Effector CD8-positive, alpha-beta T cell (primary cell): ENCODE measurements at regions not wholly inside any gene's neighbourhood (a gene's known extent, or its start where the extent isn't known, plus 50 kb on each side); places are given as distances from the start of the nearest gene placed in this dataset.

Experiments
- DNase-seq: peaks from one replicate; lab custom pipeline; 2025; lab: John Stamatoyannopoulos, UW

DNA sequence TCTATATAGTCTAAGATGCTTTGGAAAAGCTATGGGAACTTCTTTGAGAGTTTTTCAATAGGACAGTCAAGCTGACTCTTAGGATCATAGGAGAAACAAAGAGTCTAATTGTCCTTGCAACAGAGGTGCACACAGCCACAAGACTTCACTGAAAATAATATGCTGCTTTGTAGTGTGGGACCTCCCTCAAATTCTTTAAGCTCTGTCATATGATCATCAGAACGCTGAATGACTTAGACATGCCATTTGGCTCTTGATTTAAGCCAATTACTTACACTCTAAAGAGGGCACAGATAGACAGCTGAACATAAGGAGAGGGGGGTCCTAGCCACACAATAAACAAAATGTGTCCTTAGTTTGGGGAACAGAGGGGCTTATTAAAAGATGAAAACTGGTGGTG is 818.7 kb upstream of the GJE1 start:
- no peak for DNase-seq

DNA sequence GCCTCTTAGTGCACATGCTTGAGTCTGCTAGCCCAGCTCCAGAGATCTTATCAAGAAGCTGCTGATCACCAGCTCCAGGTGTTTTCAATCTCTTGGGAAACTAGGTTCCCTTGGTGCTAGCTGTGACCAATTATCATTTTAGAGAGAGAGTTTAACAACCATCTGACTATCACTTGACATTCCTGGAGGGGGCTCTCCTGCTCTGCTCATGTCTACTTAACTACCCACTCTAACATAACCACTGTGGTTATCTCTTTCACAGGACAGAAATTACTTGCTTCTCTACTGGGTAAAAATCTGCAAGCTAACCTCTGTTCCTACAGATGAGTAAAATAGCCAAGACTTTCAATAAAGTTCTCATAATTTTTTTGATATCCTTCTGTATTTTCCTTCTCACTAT is 823.4 kb upstream of the GJE1 start:
- DNase-seq: no peak

DNA sequence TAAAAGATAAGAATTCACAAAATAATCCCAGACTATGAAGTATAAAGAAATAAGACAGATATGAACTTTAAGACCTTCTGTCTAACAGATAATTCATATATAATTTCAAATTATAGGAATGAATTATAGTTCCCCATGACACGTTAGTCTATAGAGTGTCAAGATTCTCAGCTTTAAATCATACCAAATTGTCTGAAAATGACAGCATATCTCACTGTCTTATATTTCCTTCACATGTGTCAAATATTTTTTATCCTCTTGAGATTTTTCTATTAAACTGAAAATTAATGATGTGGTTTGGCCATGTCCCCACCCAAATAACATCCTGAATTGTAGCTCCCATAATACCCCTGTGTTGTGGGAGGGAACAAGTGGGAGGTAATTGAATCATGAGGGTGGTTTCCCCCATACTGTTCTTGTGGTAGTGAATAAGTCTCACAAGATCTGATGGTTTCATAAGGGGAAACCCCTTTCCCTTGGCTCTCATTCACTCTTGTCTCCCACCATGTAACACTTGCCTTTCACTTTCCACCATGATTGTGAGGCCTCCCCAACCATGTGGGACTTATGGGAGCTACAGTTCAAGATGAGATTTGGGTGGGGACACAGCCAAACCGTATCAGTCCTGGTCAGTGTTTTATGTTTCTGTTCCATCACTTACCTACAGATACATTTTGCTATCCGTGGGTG is 825.3 kb upstream of the GJE1 start:
- DNase-seq: no peak

- DNase-seq: no peak
Observed at GRCh38 chr6:141303907-141304306, 828.8 kb upstream of the GJE1 start.

DNA sequence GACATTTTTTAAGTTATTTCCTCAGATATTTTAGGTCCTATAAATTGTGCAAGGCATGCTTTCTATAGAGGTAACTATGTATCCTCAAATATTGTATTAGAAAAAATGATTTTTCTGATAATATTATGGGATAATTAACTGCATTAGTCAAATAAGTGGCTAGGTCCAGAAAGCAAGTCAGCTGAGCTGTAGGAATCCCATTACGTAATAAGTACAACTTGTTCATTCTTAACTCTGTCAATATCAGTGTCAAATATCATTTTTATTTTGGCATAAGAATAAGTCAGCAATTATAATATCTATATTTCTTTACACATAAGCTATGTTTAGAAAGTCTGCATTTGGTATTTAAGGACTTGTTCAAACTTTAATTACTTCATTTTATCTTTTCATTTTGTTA is 830.9 kb upstream of the GJE1 start:
- DNase-seq: no peak

GRCh38 chr6:141290941-141291721 is 841.6 kb upstream of the GJE1 start:
- no peak for DNase-seq

- DNase-seq: no peak
Observed at GRCh38 chr6:141288947-141289346, 843.8 kb upstream of the GJE1 start.

DNA sequence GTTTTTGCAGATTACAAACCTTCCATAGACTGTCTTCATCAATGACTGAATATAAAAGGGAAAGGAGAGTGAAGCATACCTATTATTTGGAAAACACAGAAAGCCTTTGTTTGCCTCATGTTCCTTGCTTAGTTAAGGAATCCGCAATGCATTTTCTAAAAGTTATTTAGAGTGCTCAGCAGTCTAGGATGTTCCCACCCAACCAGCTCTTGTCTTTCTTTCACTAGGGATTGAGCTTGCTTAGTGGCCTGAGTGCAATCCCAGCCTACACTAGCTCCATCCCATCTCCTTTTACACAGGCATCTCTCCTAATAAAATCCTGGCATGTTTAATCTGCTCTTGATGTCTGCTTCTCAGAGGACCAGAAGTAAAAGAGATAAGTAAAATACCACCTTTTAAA is 850.5 kb upstream of the GJE1 start:
- DNase-seq: no peak

GRCh38 chr6:141269684-141270083 is 863.0 kb upstream of the GJE1 start:
- DNase-seq: no peak

- no peak for DNase-seq
Observed at GRCh38 chr6:141267420-141267819, 865.3 kb upstream of the GJE1 start.

DNA sequence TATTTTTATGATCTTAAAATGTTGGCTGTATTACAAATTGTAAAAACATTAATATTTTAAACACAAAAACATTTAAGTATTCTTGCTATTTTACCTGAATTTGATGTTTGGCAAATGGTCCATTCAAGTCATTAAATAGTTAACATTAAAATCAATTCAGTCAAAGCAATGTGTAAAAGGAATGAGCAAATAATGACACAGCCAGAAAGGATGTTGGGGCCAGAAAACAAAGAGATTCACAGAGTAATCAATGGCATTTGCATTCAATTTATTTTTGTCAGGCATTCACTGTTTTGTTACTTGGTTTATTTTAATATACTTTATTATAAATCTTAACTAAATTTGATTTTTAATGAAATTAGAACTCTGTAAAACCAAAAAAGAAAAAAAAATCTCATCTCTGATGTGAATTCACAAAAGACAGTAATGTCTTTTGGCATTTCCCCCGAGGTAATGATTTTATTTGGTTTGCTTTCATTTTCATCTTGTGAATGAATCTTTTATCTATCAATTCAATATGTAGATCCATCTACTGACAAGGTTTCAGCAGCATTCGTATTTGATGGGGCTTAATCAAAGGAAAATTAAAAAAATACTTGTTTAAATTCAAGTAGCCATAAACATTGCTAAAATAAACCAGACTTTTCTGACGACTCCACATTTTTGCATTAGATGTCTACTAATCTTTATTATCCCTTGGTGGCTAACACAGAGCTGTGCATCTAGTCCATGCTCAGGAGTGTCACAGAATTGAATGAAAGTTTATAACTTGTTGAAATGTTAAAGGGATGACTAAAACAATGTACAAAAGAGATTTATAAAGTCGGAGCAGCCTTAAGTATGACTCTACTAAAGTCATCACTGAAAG is 866.7 kb upstream of the GJE1 start:
- no peak for DNase-seq

GRCh38 chr6:141264101-141264500 is 868.6 kb upstream of the GJE1 start:
- no peak for DNase-seq

DNA sequence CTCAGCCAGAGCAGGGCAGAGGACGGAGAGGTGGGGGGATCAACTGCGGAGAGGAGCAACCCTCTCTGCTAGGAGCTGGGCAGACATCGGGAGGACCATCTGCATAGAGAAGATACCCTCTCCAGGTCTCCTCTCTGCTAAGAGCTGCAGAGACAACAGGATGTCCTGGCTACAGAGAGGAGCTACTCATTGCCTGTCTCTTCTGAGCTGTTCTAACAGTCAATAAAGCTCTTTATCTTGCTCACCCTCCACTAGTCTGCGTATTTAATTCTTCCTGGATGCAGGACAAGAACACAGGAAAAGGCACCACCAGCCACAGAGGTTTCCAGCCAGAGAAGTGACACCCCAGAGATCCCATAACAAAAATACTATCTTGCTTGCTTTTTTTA is 871.1 kb upstream of the GJE1 start:
- no peak for DNase-seq

GRCh38 chr6:141261016-141261671 is 871.6 kb upstream of the GJE1 start:
- no peak for DNase-seq

DNA sequence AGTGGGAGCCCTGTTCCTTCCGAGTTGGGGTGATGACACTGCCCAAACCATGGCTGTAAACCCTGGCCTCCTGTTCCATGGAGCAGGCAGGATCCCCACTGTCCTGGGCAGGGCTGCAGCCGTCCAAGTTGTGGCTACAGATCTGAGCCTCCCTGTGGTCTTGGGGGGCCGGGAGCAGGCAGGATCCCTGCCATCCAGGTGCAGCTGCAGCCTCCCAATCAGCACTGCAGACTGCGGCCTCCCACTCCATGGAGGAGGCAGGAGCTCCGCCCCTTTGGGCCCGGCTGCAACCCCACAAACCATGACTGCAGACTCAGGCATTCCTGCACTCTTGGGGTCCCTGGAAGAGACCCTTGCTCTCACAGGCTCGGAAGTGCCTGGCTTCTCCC is 872.1 kb upstream of the GJE1 start:
- no peak for DNase-seq

DNA sequence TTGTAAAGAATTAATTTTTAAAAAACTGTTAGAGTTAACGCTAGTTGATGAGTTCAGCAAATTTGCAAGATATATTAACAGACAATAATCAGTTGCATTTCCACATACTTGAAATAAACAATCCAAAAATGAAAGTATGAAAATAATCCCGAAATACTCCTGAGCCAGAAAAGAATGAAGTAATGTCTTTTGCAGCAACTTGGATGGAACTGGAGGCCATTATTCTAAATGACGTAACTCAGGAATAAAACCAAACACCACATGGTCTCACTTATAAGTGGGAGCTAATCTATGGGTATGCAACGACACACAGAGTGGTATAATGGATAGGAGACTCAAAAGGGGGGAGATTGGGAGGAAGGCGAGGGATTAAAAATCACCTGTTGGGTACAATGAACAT is 872.9 kb upstream of the GJE1 start:
- DNase-seq: no peak

- DNase-seq: no peak
Observed at GRCh38 chr6:141259091-141259490, 873.6 kb upstream of the GJE1 start.

GRCh38 chr6:141258516-141258915 is 874.2 kb upstream of the GJE1 start:
- no peak for DNase-seq

- DNase-seq: no peak
Observed at GRCh38 chr6:141254336-141254735, 878.4 kb upstream of the GJE1 start.

- no peak for DNase-seq
Observed at GRCh38 chr6:141252828-141253608, 879.7 kb upstream of the GJE1 start.

- no peak for DNase-seq
Observed at GRCh38 chr6:141251286-141251685, 881.4 kb upstream of the GJE1 start.
